ENCODE measurements at regions not wholly inside any gene's neighbourhood (a gene's known extent, or its start where the extent isn't known, plus 50 kb on each side); places are given as distances from the start of the nearest gene placed in this dataset.

GRCh38 chr3:30221619-30222018, 384.8 kb upstream of the TGFBR2 start:
- H2BK20ac ChIP-seq (ENCODE audit: low read length): no peak overlapping the region
- H4K91ac ChIP-seq (replicated peaks; ENCODE audit: insufficient read length, low read length): no peak overlapping the region
- H2BK5ac ChIP-seq (ENCODE audit: low read depth, low read length): no peak overlapping the region
- H2BK120ac ChIP-seq (replicated peaks; ENCODE audit: low read depth, low read length): no peak overlapping the region
- H3K14ac ChIP-seq (ENCODE audit: insufficient read length): no peak overlapping the region
- H3K4me1 ChIP-seq (replicated peaks in 1 of 4; ENCODE audit: control insufficient read depth in 3 of 4, insufficient read depth in 4 of 4, low read length in 3 of 4): no peaks in the 10 kb centered on the region
- ChIA-PET POLR2A (ENCODE audit: partially characterized antibody) (no interaction called here), CTCF (ENCODE audit: partially characterized antibody) (no interaction called here)
- no peak for DNase-seq (ENCODE audit: low read depth in 1 of 2, low spot score in 2 of 2)
- no peak overlapping the region for H3K4me2 ChIP-seq (ENCODE audit: insufficient read depth in 1 of 2, low read depth in 2 of 2, low read length in 2 of 2)
- no peak overlapping the region for H3K23ac ChIP-seq (ENCODE audit: insufficient read length)
- H2BK12ac ChIP-seq (ENCODE audit: low read depth, low read length): no peak overlapping the region
- WGBS, 2 experiments (ENCODE audit: extremely low coverage in 1 of 2, insufficient coverage in 1 of 2, insufficient read length in 1 of 2, insufficient replicate concordance in 2 of 2, low coverage in 1 of 2, low lambda C conversion rate in 2 of 2, missing lambda C conversion rate in 1 of 2): 90% methylated on average over 3 of the region's 3 CpGs; no CpG with 5 or more reads in 1 of the 2 experiments
- no peak for FAIRE-seq
- no peaks in the 10 kb centered on the region for H4K20me1 ChIP-seq (replicated peaks in 1 of 2; ENCODE audit: control insufficient read depth in 1 of 2, insufficient read depth in 2 of 2, low read length in 2 of 2)
- H3K36me3 ChIP-seq (ENCODE audit: control insufficient read depth in 2 of 4, insufficient read depth in 4 of 4, low read length in 3 of 4): no peaks in the 10 kb centered on the region; a peak in 1 of 8 replicates
- no peak overlapping the region for H3K56ac ChIP-seq (replicated peaks; ENCODE audit: insufficient read length, low read depth, low read length)
- no peak overlapping the region for H3K9ac ChIP-seq (replicated peaks in 1 of 4; ENCODE audit: extremely low read depth in 1 of 4, low read depth in 3 of 4, low read length in 3 of 4)
- H2AFZ ChIP-seq (ENCODE audit: low read length): no peak overlapping the region; the same call in 1 of the 2 replicates
- H3K4me3 ChIP-seq (ENCODE audit: extremely low read depth in 1 of 4, insufficient read depth in 2 of 4, low read depth in 3 of 4, low read length in 4 of 4): no peak overlapping the region
- no peak overlapping the region for H2AK5ac ChIP-seq (ENCODE audit: low read depth, low read length)
- H3K79me1 ChIP-seq (ENCODE audit: low read depth, low read length): no peaks in the 10 kb centered on the region
- H4K8ac ChIP-seq (ENCODE audit: extremely low read depth, insufficient read depth, low read length): no peak overlapping the region
- no peak overlapping the region for H2BK15ac ChIP-seq (ENCODE audit: low read length)
- no peaks in the 10 kb centered on the region for H3K79me2 ChIP-seq (ENCODE audit: control insufficient read depth in 1 of 2, insufficient read depth in 2 of 2, low read length in 2 of 2)
- no peaks in the 10 kb centered on the region for H3K23me2 ChIP-seq (ENCODE audit: low read depth, low read length)
- no peaks in the 10 kb centered on the region for H3K27me3 ChIP-seq (replicated peaks in 1 of 4; ENCODE audit: control insufficient read depth in 3 of 4, extremely low read depth in 1 of 4, insufficient read depth in 3 of 4, low read length in 3 of 4)
- H3K27ac ChIP-seq (ENCODE audit: low read depth, low read length): no peak overlapping the region
- H3K9me3 ChIP-seq (ENCODE audit: insufficient read depth in 2 of 2, low read depth in 1 of 2, low read length in 1 of 2): 0 out of 4 replicates have a peak, but pooled peaks cover 0 to under 1% of the 10 kb centered on the region in 2 experiments
- no peak overlapping the region for H4K5ac ChIP-seq (ENCODE audit: insufficient read length, low read depth, low read length)
- H3K4ac ChIP-seq (replicated peaks; ENCODE audit: insufficient read length, low read depth, low read length): no peak overlapping the region
- no peak overlapping the region for H3K18ac ChIP-seq (ENCODE audit: extremely low read depth, low read length)
- TF ChIP-seq CBX8 (IDR thresholded peaks at IDR 0.05; ENCODE audit: borderline replicate concordance, low read depth, low read length) (no peak), SAP30 (IDR thresholded peaks at IDR 0.05; ENCODE audit: insufficient read depth, insufficient replicate concordance, low read length) (no peak), NRF1 (IDR thresholded peaks at IDR 0.05; ENCODE audit: low read depth, low read length) (no peak), HDAC6 (IDR thresholded peaks at IDR 0.05; ENCODE audit: low read depth, low read length) (no peak), ATF3 (IDR thresholded peaks at IDR 0.05; ENCODE audit: insufficient read depth, low read depth, low read length) (no peak), CTBP2 (IDR thresholded peaks at IDR 0.05; ENCODE audit: borderline replicate concordance, insufficient read depth, insufficient read length, low read length) (no peak), SIN3A (conservative IDR thresholded peaks at IDR 0.05 in 1 of 2, IDR thresholded peaks at IDR 0.05 in 1 of 2; ENCODE audit: low read depth in 1 of 2, low read length in 2 of 2) (no peak), RAD21 (IDR thresholded peaks at IDR 0.05 in 1 of 2, conservative IDR thresholded peaks at IDR 0.05 in 1 of 2; ENCODE audit: low read depth in 2 of 2, low read length in 2 of 2) (no peak), KDM4A (IDR thresholded peaks at IDR 0.05; ENCODE audit: low read depth, low read length, severe bottlenecking) (no peak), HDAC2 (IDR thresholded peaks at IDR 0.05; ENCODE audit: borderline replicate concordance in 1 of 2, low read depth in 2 of 2, low read length in 2 of 2) (no peak), BRCA1 (IDR thresholded peaks at IDR 0.05; ENCODE audit: low read depth, low read length) (no peak)
